ENCODE measurements at regions not wholly inside any gene's neighbourhood (a gene's known extent, or its start where the extent isn't known, plus 50 kb on each side); places are given as distances from the start of the nearest gene placed in this dataset.

DNA sequence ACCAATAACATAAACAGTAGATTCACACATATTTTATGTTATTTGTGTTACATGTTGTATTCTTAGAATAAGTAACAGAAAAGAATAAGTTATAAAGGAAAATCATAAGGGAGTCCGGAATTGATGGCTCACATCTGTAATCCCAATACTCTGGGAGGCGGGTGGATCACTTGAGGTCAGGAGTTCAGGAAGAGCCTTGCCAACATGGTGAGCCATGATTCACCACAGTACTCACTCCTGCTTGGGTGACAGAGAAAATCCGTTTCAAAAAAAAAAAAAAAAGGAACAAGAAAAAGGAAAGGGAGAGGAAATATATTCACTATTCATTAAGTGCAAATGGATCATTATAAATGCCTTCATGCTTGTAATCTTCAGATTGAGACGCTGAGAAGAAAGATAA, 533.3 kb upstream of the CDH9 start:
- DNase-seq (ENCODE audit: low read depth, low spot score), result no peak
- H3K27ac ChIP-seq (ENCODE audit: insufficient read depth, low read depth, low read length), result no peak overlapping the region
- H4K20me1 ChIP-seq (replicated peaks; ENCODE audit: control insufficient read depth, extremely low read depth, insufficient read depth, low read length), result no peaks in the 10 kb centered on the region
- no peak overlapping the region for H3K9ac ChIP-seq (replicated peaks; ENCODE audit: extremely low read depth, insufficient read depth, low read length)
- no peaks in the 10 kb centered on the region for H3K9me1 ChIP-seq (replicated peaks; ENCODE audit: control insufficient read depth, extremely low read depth, insufficient read depth, low read length)
- H3K27me3 ChIP-seq (ENCODE audit: control insufficient read depth in 2 of 2, insufficient read depth in 2 of 2, low read length in 2 of 2), result no peaks in the 10 kb centered on the region
- POLR2A ChIA-PET, result no interaction called here
- TF ChIP-seq MYC (IDR thresholded peaks at IDR 0.05; ENCODE audit: low read depth, low read length) (no peak), EZH2 (IDR thresholded peaks at IDR 0.05; ENCODE audit: borderline replicate concordance, low read depth, low read length, severe bottlenecking) (no peak), POLR2AphosphoS5 (IDR thresholded peaks at IDR 0.05; ENCODE audit: insufficient read depth, low read depth, low read length) (no peak), CTCF (IDR thresholded peaks at IDR 0.05; ENCODE audit: extremely low read depth in 1 of 2, insufficient read depth in 1 of 2, low read depth in 1 of 2, low read length in 2 of 2) (no peak), FOS (IDR thresholded peaks at IDR 0.05; ENCODE audit: borderline replicate concordance, insufficient read depth, low read length) (no peak), POLR2A (IDR thresholded peaks at IDR 0.05; ENCODE audit: low read depth, low read length) (no peak), JUN (IDR thresholded peaks at IDR 0.05; ENCODE audit: borderline replicate concordance, insufficient read depth, insufficient read length, low read depth) (no peak), GATA2 (IDR thresholded peaks at IDR 0.05; ENCODE audit: insufficient read depth, insufficient read length, low read depth, low read length) (no peak), MAX (IDR thresholded peaks at IDR 0.05; ENCODE audit: insufficient read depth, insufficient read length) (no peak)
- dilution Hi-C loops (cut with MboI; ENCODE audit: extremely low pct_ligation_motif_present, low sequenced_read_pairs), result no loop called here
- no peaks in the 10 kb centered on the region for H3K36me3 ChIP-seq (ENCODE audit: control insufficient read depth in 2 of 2, extremely low read depth in 1 of 2, insufficient read depth in 2 of 2, low read length in 2 of 2)
- no TSS peak for BruUV-seq (replicated peaks)
- no peaks in the 10 kb centered on the region for H3K4me1 ChIP-seq (ENCODE audit: control insufficient read depth, extremely low read depth, insufficient read depth, low read length)
- H3K79me2 ChIP-seq (ENCODE audit: control insufficient read depth, insufficient read depth, low read length), result no peaks in the 10 kb centered on the region
- no peaks in the 10 kb centered on the region for H3K9me3 ChIP-seq (replicated peaks; ENCODE audit: control insufficient read depth, insufficient read depth, low read length)
- H3K4me3 ChIP-seq (replicated peaks in 1 of 3; ENCODE audit: insufficient read depth in 1 of 3, low read depth in 1 of 3, low read length in 3 of 3), result no peak overlapping the region
- CTCF ChIA-PET, result no interaction called here
- intact Hi-C loops (cut with micrococcal nuclease), result no loop called here
- no peak overlapping the region for H3K4me2 ChIP-seq (ENCODE audit: insufficient read depth, low read length)
- no peak overlapping the region for H2AFZ ChIP-seq (ENCODE audit: low read depth, low read length)
- FAIRE-seq, result no peak

All from endothelial cell of umbilical vein (primary cell).